ENCODE measurements at regions not wholly inside any gene's neighbourhood (a gene's known extent, or its start where the extent isn't known, plus 50 kb on each side); places are given as distances from the start of the nearest gene placed in this dataset.
A peak's percentile ranks its signal among the peaks of the same experiment; 100 is the strongest.

- TF ChIP-seq CTCF (IDR thresholded peaks at IDR 0.05; ENCODE audit: control insufficient read depth, extremely low read depth, insufficient read depth): no peak
- no peak for DNase-seq (ENCODE audit: low read depth)
- no peak overlapping the region for H3K4me3 ChIP-seq (ENCODE audit: low read depth, low read length)
Measured at GRCh38 chr12:67424784-67425183, 155.6 kb downstream of the CAND1 start.

GRCh38 chr12:67425394-67425793 lies 156.2 kb downstream of the CAND1 start:
- TF ChIP-seq CTCF (IDR thresholded peaks at IDR 0.05; ENCODE audit: control insufficient read depth, extremely low read depth, insufficient read depth): no peak
- no peak overlapping the region for H3K4me3 ChIP-seq (ENCODE audit: low read depth, low read length)
- no peak for DNase-seq (ENCODE audit: low read depth)

- H3K4me3 ChIP-seq (ENCODE audit: low read depth, low read length): no peak overlapping the region
- DNase-seq (ENCODE audit: low read depth): no peak
- no peak for TF ChIP-seq CTCF (IDR thresholded peaks at IDR 0.05; ENCODE audit: control insufficient read depth, extremely low read depth, insufficient read depth)
Measured at GRCh38 chr12:67426067-67426466, 156.9 kb downstream of the CAND1 start.

GRCh38 chr12:67427336-67427735 lies 158.2 kb downstream of the CAND1 start:
- TF ChIP-seq CTCF (IDR thresholded peaks at IDR 0.05; ENCODE audit: control insufficient read depth, extremely low read depth, insufficient read depth): no peak
- DNase-seq (ENCODE audit: low read depth): no peak
- H3K4me3 ChIP-seq (ENCODE audit: low read depth, low read length): no peak overlapping the region

- no peak for DNase-seq (ENCODE audit: low read depth)
- no peak overlapping the region for H3K4me3 ChIP-seq (ENCODE audit: low read depth, low read length)
- TF ChIP-seq CTCF (IDR thresholded peaks at IDR 0.05; ENCODE audit: control insufficient read depth, extremely low read depth, insufficient read depth): no peak
Measured at GRCh38 chr12:67428431-67428830, 159.3 kb downstream of the CAND1 start.

- no peak for DNase-seq (ENCODE audit: low read depth)
- no peak overlapping the region for H3K4me3 ChIP-seq (ENCODE audit: low read depth, low read length)
- peak; percentile 30 for TF ChIP-seq CTCF (IDR thresholded peaks at IDR 0.05; ENCODE audit: control insufficient read depth, extremely low read depth, insufficient read depth)
Measured at GRCh38 chr12:67430708-67431335, 161.7 kb downstream of the CAND1 start.

- no peak for DNase-seq (ENCODE audit: low read depth)
- no peak overlapping the region for H3K4me3 ChIP-seq (ENCODE audit: low read depth, low read length)
- TF ChIP-seq CTCF (IDR thresholded peaks at IDR 0.05; ENCODE audit: control insufficient read depth, extremely low read depth, insufficient read depth): no peak
Measured at GRCh38 chr12:67431411-67432020, 162.4 kb downstream of the CAND1 start.
